HG03571 (cell line): ENCODE measurements at regions not wholly inside any gene's neighbourhood (a gene's known extent, or its start where the extent isn't known, plus 50 kb on each side); places are given as distances from the start of the nearest gene placed in this dataset.

ENCODE experiments used
- ATAC-seq: cut with Tn5 transposase; IDR thresholded peaks from one replicate; pipeline ENCODE4 v1.9.1; 2021; ENCODE audit not compliant: unreplicated experiment

GRCh38 chr11:112460141-112460540 is 199.5 kb upstream of the PLET1 start:
- no peak for ATAC-seq

DNA sequence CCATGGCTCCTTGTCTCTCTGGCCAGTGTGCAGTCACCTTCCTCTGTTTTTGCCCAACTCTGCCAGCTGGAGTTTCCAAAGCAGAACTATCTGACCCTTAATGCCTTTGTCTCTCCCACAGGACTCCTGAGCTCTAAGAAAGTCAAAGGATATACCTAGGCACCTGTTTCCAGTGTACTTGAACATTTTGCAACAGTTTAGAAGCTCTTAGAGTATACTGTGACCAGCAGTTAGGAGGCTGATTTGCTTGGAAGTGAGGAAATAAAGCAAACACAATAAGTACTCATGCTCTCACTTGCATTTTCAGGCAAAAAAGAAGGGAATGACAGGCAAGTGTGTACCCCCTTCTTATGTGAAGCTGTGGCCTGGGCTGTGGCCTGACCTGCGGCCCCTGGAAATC is 204.3 kb upstream of the PLET1 start:
- ATAC-seq = no peak

- ATAC-seq = no peak
Observed at GRCh38 chr11:112465433-112466024, 204.9 kb upstream of the PLET1 start.

- no peak for ATAC-seq
Observed at GRCh38 chr11:112467721-112468120, 207.1 kb upstream of the PLET1 start.

- ATAC-seq = no peak
Observed at GRCh38 chr11:112469376-112469775, 208.7 kb upstream of the PLET1 start.

DNA sequence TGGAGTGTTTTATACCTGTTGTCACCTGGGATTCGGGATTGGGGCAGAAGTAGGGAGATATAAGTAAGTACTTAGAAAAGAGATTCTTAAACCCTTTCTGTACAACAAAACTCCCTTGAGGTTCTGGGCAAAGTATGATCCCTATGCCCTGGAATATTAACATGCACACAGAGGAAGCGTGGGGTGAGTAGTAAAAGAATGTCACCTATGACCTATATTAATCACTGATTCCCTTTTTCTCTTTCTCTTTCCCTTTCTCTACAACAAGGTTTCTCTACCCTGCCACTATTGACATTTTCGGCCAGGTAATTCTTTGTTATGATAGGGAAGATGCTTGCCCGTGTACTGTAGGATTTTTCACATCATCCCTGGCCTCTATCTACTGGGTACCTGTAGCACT is 209.7 kb upstream of the PLET1 start:
- no peak for ATAC-seq

DNA sequence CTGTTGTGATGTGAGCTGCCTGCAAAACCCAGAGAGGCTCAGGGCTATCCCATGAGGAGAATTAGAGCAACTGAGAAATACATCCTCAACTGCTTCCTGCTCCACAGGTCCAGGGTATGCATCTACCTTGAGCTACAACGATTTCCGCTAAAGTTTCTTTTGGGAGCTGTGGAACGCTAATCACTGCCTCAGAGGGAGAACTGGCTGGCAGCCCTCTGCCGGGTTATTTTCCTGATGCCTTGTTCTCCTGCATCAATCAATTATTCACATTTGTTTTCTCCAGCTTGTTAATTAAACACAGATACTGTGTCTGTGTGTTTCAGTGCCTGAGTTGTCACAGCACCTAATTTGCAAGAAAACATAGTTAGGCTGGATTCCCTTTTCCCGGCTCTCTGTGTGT is 211.1 kb upstream of the PLET1 start:
- ATAC-seq = no peak

GRCh38 chr11:112477152-112477551 is 216.5 kb upstream of the PLET1 start:
- no peak for ATAC-seq

DNA sequence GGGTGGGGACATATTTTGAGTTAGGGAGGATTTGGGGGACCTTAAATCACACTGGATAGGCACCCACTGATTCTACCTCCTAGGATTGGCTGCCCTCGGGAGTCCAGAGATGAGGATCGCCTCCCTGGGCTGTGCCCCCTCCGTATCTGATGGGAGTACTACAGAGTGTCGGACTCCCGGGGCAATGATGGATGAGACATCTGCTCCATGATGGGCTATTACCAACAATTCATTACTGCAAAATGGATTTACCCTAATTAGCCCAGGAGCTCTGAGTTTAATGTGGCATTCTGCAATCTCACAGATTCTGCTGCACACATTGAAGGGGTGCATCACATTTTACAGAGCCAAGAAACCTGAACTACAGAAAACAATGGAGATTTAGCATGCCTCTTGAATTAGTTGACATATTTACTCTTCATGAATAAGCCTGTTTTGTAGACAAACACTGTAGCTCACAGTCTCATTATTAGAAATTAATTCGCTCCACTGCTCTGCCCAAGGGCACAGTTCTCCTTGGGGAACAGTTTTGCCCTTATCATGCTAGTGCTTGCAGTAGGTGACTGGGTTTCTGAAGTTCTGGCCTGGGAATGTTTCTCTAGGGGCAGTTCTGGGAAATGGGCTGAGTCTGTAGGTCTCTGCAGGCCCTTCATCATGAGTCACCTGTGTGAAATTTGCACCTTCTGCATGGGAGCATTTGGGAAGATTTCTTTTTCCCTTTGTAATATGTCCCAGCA is 217.1 kb upstream of the PLET1 start:
- no peak for ATAC-seq

GRCh38 chr11:112478806-112479205 is 218.1 kb upstream of the PLET1 start:
- ATAC-seq = no peak

- ATAC-seq = no peak
Observed at GRCh38 chr11:112481431-112481830, 220.8 kb upstream of the PLET1 start.

- ATAC-seq = no peak
Observed at GRCh38 chr11:112481893-112482292, 221.2 kb upstream of the PLET1 start.

- ATAC-seq = no peak
Observed at GRCh38 chr11:112485280-112485679, 224.6 kb upstream of the PLET1 start.

DNA sequence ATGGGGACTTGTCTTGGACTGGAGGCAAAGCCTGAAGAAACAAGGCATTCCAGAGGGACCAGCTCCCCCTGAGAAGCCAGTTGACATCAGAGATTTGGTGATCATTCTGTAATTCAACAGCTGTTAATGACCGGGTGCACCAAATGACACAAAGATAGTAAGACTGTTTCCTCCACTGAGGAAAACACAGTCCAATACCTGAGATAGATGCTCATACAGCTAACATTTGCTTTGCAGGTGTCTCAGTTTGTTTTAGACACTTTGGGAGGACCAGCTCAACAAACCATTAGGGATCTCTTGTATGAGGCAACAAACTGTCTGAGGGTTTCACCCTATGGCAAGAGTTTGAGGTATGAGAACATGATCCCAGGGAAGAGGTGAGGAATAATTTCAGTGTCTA is 237.2 kb upstream of the PLET1 start:
- ATAC-seq = no peak

GRCh38 chr11:112498701-112499100 is 238.0 kb upstream of the PLET1 start:
- ATAC-seq = no peak

DNA sequence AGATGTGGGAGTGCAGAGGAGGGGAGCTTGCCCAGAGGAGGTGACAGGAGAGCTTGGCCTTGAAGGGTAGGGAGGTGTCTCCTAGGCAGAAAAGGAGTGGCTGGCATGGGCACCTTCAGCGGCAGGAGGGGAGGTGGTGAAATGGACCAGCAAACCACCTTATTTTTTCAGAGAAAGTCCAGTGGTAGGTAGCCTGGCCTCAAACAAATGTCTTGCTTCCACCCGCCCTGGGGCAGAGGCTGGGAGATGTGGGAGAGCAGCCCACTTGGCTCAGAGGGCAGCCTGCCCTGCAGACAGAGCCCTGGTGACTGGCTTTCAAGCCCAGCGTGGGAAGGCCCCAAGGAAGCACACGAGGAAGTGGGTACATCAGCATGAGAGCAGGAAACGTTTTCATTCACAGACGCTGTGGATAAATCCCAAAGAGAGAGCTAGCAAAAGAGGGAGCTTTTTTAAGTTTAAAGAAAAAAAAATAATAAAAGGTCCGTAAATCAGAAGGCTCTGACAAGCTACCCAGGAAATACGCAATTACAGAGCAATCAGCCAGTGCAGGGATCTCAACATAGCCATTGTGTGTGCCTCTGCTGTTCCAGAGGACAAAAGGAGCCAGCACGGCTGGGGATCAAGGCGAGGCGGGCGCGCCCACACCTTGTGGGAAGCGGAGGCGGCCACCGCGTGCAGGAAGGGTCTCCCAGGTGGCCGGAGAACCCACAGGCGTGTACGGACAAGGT is 238.7 kb upstream of the PLET1 start:
- ATAC-seq = no peak

- ATAC-seq = no peak
Observed at GRCh38 chr11:112499881-112500204, 239.2 kb upstream of the PLET1 start.

DNA sequence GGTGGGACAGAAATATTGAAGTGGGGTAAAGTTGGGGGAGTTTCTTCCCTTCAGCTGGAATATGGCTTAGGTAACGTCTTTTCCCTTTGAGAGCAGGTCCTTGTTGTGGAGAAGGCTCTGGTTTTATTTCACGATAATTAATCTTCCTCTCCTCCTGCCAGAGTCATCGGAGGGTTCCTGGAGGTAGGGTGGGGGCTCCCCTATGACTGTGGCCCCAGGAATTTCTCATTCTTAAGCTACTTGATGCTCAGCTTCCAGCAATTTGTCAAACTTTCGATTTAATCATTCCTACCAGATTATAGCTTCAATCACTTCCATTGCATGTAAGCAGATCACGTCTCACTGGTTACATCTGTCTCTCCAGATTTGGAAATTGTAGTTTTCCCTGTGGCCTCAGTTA is 242.8 kb upstream of the PLET1 start:
- no peak for ATAC-seq

- ATAC-seq = no peak
Observed at GRCh38 chr11:112504056-112504455, 243.4 kb upstream of the PLET1 start.

DNA sequence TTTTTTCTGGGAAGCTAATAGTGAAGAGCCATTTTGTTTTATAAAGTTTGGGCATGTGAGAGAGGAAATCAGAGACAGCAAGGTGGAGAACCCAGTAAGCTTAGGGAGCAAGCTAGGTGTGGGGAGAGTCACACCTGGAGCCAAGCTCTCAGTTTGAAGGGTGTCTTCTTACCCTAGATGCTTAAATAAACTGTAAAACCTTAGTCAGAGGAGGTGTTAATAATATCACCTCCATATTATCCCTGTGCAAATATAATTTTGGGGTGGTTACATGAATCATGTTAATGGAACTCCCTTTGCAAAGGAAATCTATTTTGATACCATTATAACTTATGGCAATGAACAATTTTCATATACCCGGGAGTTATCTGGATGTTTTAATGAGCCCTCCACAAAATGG is 246.2 kb upstream of the PLET1 start:
- no peak for ATAC-seq

DNA sequence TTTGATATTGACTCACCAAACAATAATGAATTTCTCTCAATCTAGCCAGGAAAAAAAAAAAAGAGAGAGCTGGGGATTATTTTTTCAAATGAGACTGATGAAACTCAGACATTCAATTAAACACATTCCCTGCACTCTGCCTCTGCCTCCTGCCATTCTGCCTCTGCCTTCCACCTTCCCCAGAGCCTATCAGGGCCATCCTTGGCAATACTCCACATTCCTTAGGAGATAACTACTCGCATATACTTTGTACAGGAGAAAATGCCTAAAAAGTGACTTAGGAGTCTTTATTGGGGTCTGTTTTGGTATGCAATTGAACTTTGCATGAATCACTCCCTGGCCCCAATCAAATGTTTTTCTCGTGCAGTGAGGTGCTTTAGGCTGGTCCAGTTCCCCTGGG is 246.6 kb upstream of the PLET1 start:
- ATAC-seq = no peak

DNA sequence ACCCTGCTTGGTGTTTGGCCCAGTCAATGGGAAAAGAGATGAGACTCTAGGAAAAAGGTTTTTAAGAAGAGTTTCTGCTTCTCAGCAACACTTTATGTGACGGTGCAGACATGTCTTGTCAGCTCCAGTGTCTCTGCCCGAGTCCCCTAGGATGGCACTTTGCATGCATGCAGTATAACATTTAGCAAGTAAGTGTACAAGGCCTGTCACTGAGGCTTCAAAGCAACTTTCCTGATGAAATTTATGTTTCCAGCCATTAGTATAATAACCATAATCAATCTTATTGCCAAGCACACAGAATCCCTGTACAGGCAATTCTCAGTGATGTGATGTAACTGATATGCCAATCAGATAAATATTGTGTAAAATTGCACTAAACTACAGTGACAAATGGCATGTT is 248.1 kb upstream of the PLET1 start:
- no peak for ATAC-seq
